GM19468 (cell line): ENCODE measurements at regions not wholly inside any gene's neighbourhood (a gene's known extent, or its start where the extent isn't known, plus 50 kb on each side); places are given as distances from the start of the nearest gene placed in this dataset.

ENCODE experiments used
- ATAC-seq: cut with Tn5 transposase; IDR thresholded peaks from one replicate; pipeline ENCODE4 v1.9.1; 2021; ENCODE audit warnings: mild to moderate bottlenecking, moderate library complexity, moderate number of reproducible peaks; ENCODE audit not compliant: unreplicated experiment; ENCODE audit errors: extremely low read depth

- no peak for ATAC-seq
These were observed 267.7 kb downstream of the FAM76B start for GRCh38 chr11:95521862-95522261.

- ATAC-seq = no peak
These were observed 268.4 kb downstream of the FAM76B start for GRCh38 chr11:95521133-95521542.

- ATAC-seq = no peak
These were observed 269.0 kb downstream of the FAM76B start for GRCh38 chr11:95520369-95521132.

GRCh38 chr11:95519912-95520311 lies 269.7 kb downstream of the FAM76B start:
- no peak for ATAC-seq

- no peak for ATAC-seq
These were observed 272.1 kb downstream of the FAM76B start for GRCh38 chr11:95517453-95517852.

GRCh38 chr11:95516786-95517185 lies 272.8 kb downstream of the FAM76B start:
- ATAC-seq = no peak

GRCh38 chr11:95516175-95516574 lies 273.4 kb downstream of the FAM76B start:
- ATAC-seq = no peak

- no peak for ATAC-seq
These were observed 274.2 kb downstream of the FAM76B start for GRCh38 chr11:95515371-95515770.

- ATAC-seq = no peak
These were observed 275.0 kb downstream of the FAM76B start for GRCh38 chr11:95514416-95515110.

- no peak for ATAC-seq
These were observed 276.9 kb downstream of the FAM76B start for GRCh38 chr11:95512682-95513081.

- no peak for ATAC-seq
These were observed 277.4 kb downstream of the FAM76B start for GRCh38 chr11:95512177-95512576.

- ATAC-seq = no peak
These were observed 277.4 kb upstream of the SESN3 start for GRCh38 chr11:95508219-95508890.

- no peak for ATAC-seq
These were observed 276.8 kb upstream of the SESN3 start for GRCh38 chr11:95507794-95508193.

- no peak for ATAC-seq
These were observed 275.8 kb upstream of the SESN3 start for GRCh38 chr11:95506777-95507176.

GRCh38 chr11:95505927-95506426 lies 275.0 kb upstream of the SESN3 start:
- no peak for ATAC-seq

- ATAC-seq = no peak
These were observed 272.0 kb upstream of the SESN3 start for GRCh38 chr11:95503047-95503446.

GRCh38 chr11:95502522-95502921 lies 271.5 kb upstream of the SESN3 start:
- ATAC-seq = no peak

- no peak for ATAC-seq
These were observed 270.8 kb upstream of the SESN3 start for GRCh38 chr11:95501761-95502266.

GRCh38 chr11:95500466-95500865 lies 269.5 kb upstream of the SESN3 start:
- no peak for ATAC-seq

GRCh38 chr11:95499516-95500135 lies 268.6 kb upstream of the SESN3 start:
- no peak for ATAC-seq
